T-helper 17 cell (primary cell): ENCODE measurements at regions not wholly inside any gene's neighbourhood (a gene's known extent, or its start where the extent isn't known, plus 50 kb on each side); places are given as distances from the start of the nearest gene placed in this dataset.

Experiments used
- ATAC-seq: fragments of 150-1000 bp; cut with Tn5 transposase; 2 replicates; pipeline ENCODE4 v1.10.0; 2021; ENCODE audit warnings: mild to moderate bottlenecking, moderate library complexity
- DNase-seq, 3 donors: peaks; one replicate each; pipeline versions ENCODE4 v3.0.0 to v3.0.0-alpha.2; 2020 to 2021
- H3K9me3 ChIP-seq: one replicate; pipeline ENCODE4 v1.7.0; 2013; ENCODE audit warnings: low read length, mild to moderate bottlenecking; ENCODE audit not compliant: control insufficient read depth, poor library complexity, severe bottlenecking
- H3K27ac Mint-ChIP-seq: one replicate; pipeline ENCODE4 v1.8.0; 2022; ENCODE audit warnings: mild to moderate bottlenecking, moderate library complexity, mixed read lengths
- H3K27me3 Mint-ChIP-seq: one replicate; pipeline ENCODE4 v1.8.0; 2022; ENCODE audit warnings: mixed read lengths
- H3K36me3 Mint-ChIP-seq: one replicate; pipeline ENCODE4 v1.8.0; 2022; ENCODE audit warnings: low read depth, mixed read lengths
- H3K4me1 Mint-ChIP-seq: one replicate; pipeline ENCODE4 v1.8.0; 2022; ENCODE audit warnings: mild to moderate bottlenecking, mixed read lengths
- H3K4me3 Mint-ChIP-seq: one replicate; pipeline ENCODE4 v1.8.0; 2022; ENCODE audit warnings: mild to moderate bottlenecking, moderate library complexity, mixed read lengths

- ATAC-seq (no peak), DNase-seq (no peak)
- peaks cover 2% of the 10 kb centered on the region for H3K4me1 Mint-ChIP-seq
- no peaks in the 10 kb centered on the region for H3K9me3 ChIP-seq
- H3K27me3 Mint-ChIP-seq: peaks cover 7% of the 10 kb centered on the region
- no peak overlapping the region for H3K27ac Mint-ChIP-seq
- no peak overlapping the region for H3K4me3 Mint-ChIP-seq
- H3K36me3 Mint-ChIP-seq: no peaks in the 10 kb centered on the region
Observed at GRCh38 chr20:52652271-52652670, 319.9 kb upstream of the TSHZ2 start.

- Mint-ChIP-seq H3K4me3 (no peak overlapping the region), H3K27me3 (peaks cover 7% of the 10 kb centered on the region), H3K27ac (no peak overlapping the region), H3K36me3 (peaks cover 2% of the 10 kb centered on the region), H3K4me1 (peaks cover 2% of the 10 kb centered on the region)
- ATAC-seq (no peak), DNase-seq (no peak)
- no peaks in the 10 kb centered on the region for H3K9me3 ChIP-seq
Observed at GRCh38 chr20:52649727-52650126, 322.4 kb upstream of the TSHZ2 start.

- no peak for DNase-seq
- ATAC-seq: no peak
- no peaks in the 10 kb centered on the region for H3K4me1 Mint-ChIP-seq
- peaks cover 2% of the 10 kb centered on the region for H3K36me3 Mint-ChIP-seq
- no peak overlapping the region for H3K4me3 Mint-ChIP-seq
- H3K9me3 ChIP-seq: no peaks in the 10 kb centered on the region
- H3K27ac Mint-ChIP-seq: no peak overlapping the region
- H3K27me3 Mint-ChIP-seq: no peaks in the 10 kb centered on the region
Observed at GRCh38 chr20:52645822-52646221, 326.3 kb upstream of the TSHZ2 start.

GRCh38 chr20:52643034-52643433, 329.1 kb upstream of the TSHZ2 start:
- ATAC-seq (no peak), DNase-seq (no peak)
- H3K4me3 Mint-ChIP-seq: no peak overlapping the region
- no peak overlapping the region for H3K27ac Mint-ChIP-seq
- peaks cover 2% of the 10 kb centered on the region for H3K36me3 Mint-ChIP-seq
- no peaks in the 10 kb centered on the region for H3K27me3 Mint-ChIP-seq
- no peaks in the 10 kb centered on the region for H3K4me1 Mint-ChIP-seq
- H3K9me3 ChIP-seq: no peaks in the 10 kb centered on the region

- no peak overlapping the region for H3K27ac Mint-ChIP-seq
- no peaks in the 10 kb centered on the region for H3K9me3 ChIP-seq
- H3K4me1 Mint-ChIP-seq: no peaks in the 10 kb centered on the region
- no peak for ATAC-seq
- H3K27me3 Mint-ChIP-seq: no peaks in the 10 kb centered on the region
- DNase-seq: no peak
- no peak overlapping the region for H3K4me3 Mint-ChIP-seq
- no peaks in the 10 kb centered on the region for H3K36me3 Mint-ChIP-seq
Observed at GRCh38 chr20:52637201-52637600, 335.0 kb upstream of the TSHZ2 start.

GRCh38 chr20:52631469-52631868, 340.7 kb upstream of the TSHZ2 start:
- H3K27me3 Mint-ChIP-seq: no peaks in the 10 kb centered on the region
- no peak for ATAC-seq
- H3K27ac Mint-ChIP-seq: no peak overlapping the region
- peaks cover 2% of the 10 kb centered on the region for H3K9me3 ChIP-seq
- H3K4me1 Mint-ChIP-seq: no peaks in the 10 kb centered on the region
- no peak overlapping the region for H3K4me3 Mint-ChIP-seq
- H3K36me3 Mint-ChIP-seq: peaks cover 2% of the 10 kb centered on the region
- DNase-seq: no peak

GRCh38 chr20:52630138-52630537, 342.0 kb upstream of the TSHZ2 start:
- peaks cover 2% of the 10 kb centered on the region for H3K9me3 ChIP-seq
- no peaks in the 10 kb centered on the region for H3K27me3 Mint-ChIP-seq
- ATAC-seq: no peak
- H3K4me3 Mint-ChIP-seq: no peak overlapping the region
- no peaks in the 10 kb centered on the region for H3K4me1 Mint-ChIP-seq
- H3K27ac Mint-ChIP-seq: no peak overlapping the region
- peaks cover 2% of the 10 kb centered on the region for H3K36me3 Mint-ChIP-seq
- DNase-seq: no peak

GRCh38 chr20:52624281-52624680, 347.9 kb upstream of the TSHZ2 start:
- H3K4me3 Mint-ChIP-seq: no peak overlapping the region
- peaks cover 7% of the 10 kb centered on the region for H3K27me3 Mint-ChIP-seq
- no peaks in the 10 kb centered on the region for H3K36me3 Mint-ChIP-seq
- ATAC-seq (no peak), DNase-seq (no peak)
- peaks cover 5% of the 10 kb centered on the region for H3K4me1 Mint-ChIP-seq
- no peak overlapping the region for H3K27ac Mint-ChIP-seq
- no peaks in the 10 kb centered on the region for H3K9me3 ChIP-seq

GRCh38 chr20:52622081-52622480, 350.1 kb upstream of the TSHZ2 start:
- H3K4me1 Mint-ChIP-seq: peaks cover 8% of the 10 kb centered on the region
- no peak overlapping the region for H3K27ac Mint-ChIP-seq
- DNase-seq: no peak
- no peaks in the 10 kb centered on the region for H3K9me3 ChIP-seq
- H3K27me3 Mint-ChIP-seq: peaks cover 7% of the 10 kb centered on the region
- H3K36me3 Mint-ChIP-seq: no peaks in the 10 kb centered on the region
- no peak overlapping the region for H3K4me3 Mint-ChIP-seq
- ATAC-seq: no peak

- no peak for DNase-seq
- no peaks in the 10 kb centered on the region for H3K9me3 ChIP-seq
- Mint-ChIP-seq H3K27ac (no peak overlapping the region), H3K36me3 (no peaks in the 10 kb centered on the region), H3K4me1 (peaks cover 8% of the 10 kb centered on the region), H3K27me3 (peaks cover 7% of the 10 kb centered on the region), H3K4me3 (no peak overlapping the region)
- ATAC-seq: no peak
Observed at GRCh38 chr20:52621401-52621800, 350.8 kb upstream of the TSHZ2 start.

GRCh38 chr20:52619671-52620070, 352.5 kb upstream of the TSHZ2 start:
- Mint-ChIP-seq H3K4me3 (no peak overlapping the region), H3K27ac (peak overlapping the region; percentile 0), H3K27me3 (peaks cover 22% of the 10 kb centered on the region), H3K36me3 (no peaks in the 10 kb centered on the region), H3K4me1 (peaks cover 8% of the 10 kb centered on the region)
- DNase-seq (no peak), ATAC-seq (no peak)
- no peaks in the 10 kb centered on the region for H3K9me3 ChIP-seq

GRCh38 chr20:52619101-52619500, 353.1 kb upstream of the TSHZ2 start:
- H3K4me1 Mint-ChIP-seq: peaks cover 8% of the 10 kb centered on the region
- no peaks in the 10 kb centered on the region for H3K36me3 Mint-ChIP-seq
- ATAC-seq: peak; percentile 71
- H3K9me3 ChIP-seq: no peaks in the 10 kb centered on the region
- H3K4me3 Mint-ChIP-seq: peak overlapping the region; percentile 82
- DNase-seq: no peak
- peak overlapping the region; percentile 0 for H3K27ac Mint-ChIP-seq
- peaks cover 22% of the 10 kb centered on the region for H3K27me3 Mint-ChIP-seq

GRCh38 chr20:52616629-52617028, 355.5 kb upstream of the TSHZ2 start:
- Mint-ChIP-seq H3K27ac (no peak overlapping the region), H3K27me3 (peaks cover 16% of the 10 kb centered on the region), H3K36me3 (no peaks in the 10 kb centered on the region), H3K4me3 (no peak overlapping the region), H3K4me1 (peaks cover 8% of the 10 kb centered on the region)
- no peak for DNase-seq
- no peaks in the 10 kb centered on the region for H3K9me3 ChIP-seq
- ATAC-seq: no peak

GRCh38 chr20:52614051-52614863, 357.9 kb upstream of the TSHZ2 start:
- peaks cover 16% of the 10 kb centered on the region for H3K27me3 Mint-ChIP-seq
- peaks cover 3% of the 10 kb centered on the region for H3K4me1 Mint-ChIP-seq
- no peaks in the 10 kb centered on the region for H3K36me3 Mint-ChIP-seq
- H3K4me3 Mint-ChIP-seq: no peak overlapping the region
- H3K27ac Mint-ChIP-seq: no peak overlapping the region
- no peaks in the 10 kb centered on the region for H3K9me3 ChIP-seq
- ATAC-seq (no peak), DNase-seq (no peak)
